Spleen (tissue), 7 donors: ENCODE measurements at regions not wholly inside any gene's neighbourhood (a gene's known extent, or its start where the extent isn't known, plus 50 kb on each side); places are given as distances from the start of the nearest gene placed in this dataset.

ENCODE experiments used
- CTCF ChIP-seq, 11 experiments: fragments of 200-600 bp in 7 of 11; fragments of 450-650 bp in 4 of 11; sonication (generic) in 4 of 11; IDR thresholded peaks in 8 of 11; conservative IDR thresholded peaks in 3 of 11; 1 replicate in 7 of 11; 2 replicates in 4 of 11; pipeline versions ENCODE4 v1.4.0 to v1.8.0; 2016 to 2021; ENCODE audit warnings: antibody characterized with exemption in 11 of 11, inconsistent platforms in 4 of 11, mild to moderate bottlenecking in 1 of 11
- POLR2AphosphoS5 ChIP-seq, 3 donors: sonication (generic); formaldehyde crosslinking; IDR thresholded peaks; one replicate each; pipeline ENCODE4 v1.5.1; 2017; ENCODE audit warnings: antibody characterized with exemption in 3 of 3
- donor health status: DM: no; HTN: no; CAD: no; lungs with moderate emphysema.
- donor health status: DM: no; HTN: no; CAD: no.
- donor health status: DM: no; HTN: no; CAD: no.

GRCh38 chr18:2430191-2430590 lies 141.1 kb downstream of the METTL4 start:
- no peak for TF ChIP-seq CTCF (IDR thresholded peaks at IDR 0.05 in 8 of 11, conservative IDR thresholded peaks at IDR 0.05 in 3 of 11)
- no peak for TF ChIP-seq POLR2AphosphoS5 (IDR thresholded peaks at IDR 0.05)
